ENCODE measurements at regions not wholly inside any gene's neighbourhood (a gene's known extent, or its start where the extent isn't known, plus 50 kb on each side); places are given as distances from the start of the nearest gene placed in this dataset.

- no peak for DNase-seq
Measured at GRCh38 chr18:39685303-39685902, 2119.8 kb upstream of the CELF4 start.

- DNase-seq: no peak
Measured at GRCh38 chr18:39681061-39681460, 2115.5 kb upstream of the CELF4 start.

- DNase-seq: no peak
Measured at GRCh38 chr18:39675906-39676305, 2110.3 kb upstream of the CELF4 start.

GRCh38 chr18:39675368-39675767 lies 2109.8 kb upstream of the CELF4 start:
- DNase-seq: no peak

GRCh38 chr18:39672171-39672570 lies 2106.6 kb upstream of the CELF4 start:
- DNase-seq: no peak

GRCh38 chr18:39667905-39668304 lies 2102.3 kb upstream of the CELF4 start:
- no peak for DNase-seq

- DNase-seq: no peak
Measured at GRCh38 chr18:39666541-39666940, 2100.9 kb upstream of the CELF4 start.

- no peak for DNase-seq
Measured at GRCh38 chr18:39661856-39662366, 2096.3 kb upstream of the CELF4 start.

- no peak for DNase-seq
Measured at GRCh38 chr18:39660141-39660540, 2094.5 kb upstream of the CELF4 start.

- DNase-seq: no peak
Measured at GRCh38 chr18:39655341-39655740, 2089.7 kb upstream of the CELF4 start.

- no peak for DNase-seq
Measured at GRCh38 chr18:39653221-39653620, 2087.6 kb upstream of the CELF4 start.

- no peak for DNase-seq
Measured at GRCh38 chr18:39648616-39649015, 2083.0 kb upstream of the CELF4 start.

GRCh38 chr18:39647627-39648534 lies 2082.3 kb upstream of the CELF4 start:
- DNase-seq: peak; percentile 65 to 69

- DNase-seq: no peak
Measured at GRCh38 chr18:39638224-39638623, 2072.6 kb upstream of the CELF4 start.

GRCh38 chr18:39636931-39637330 lies 2071.3 kb upstream of the CELF4 start:
- DNase-seq: no peak

GRCh38 chr18:39635966-39636365 lies 2070.4 kb upstream of the CELF4 start:
- no peak for DNase-seq

GRCh38 chr18:39635192-39635591 lies 2069.6 kb upstream of the CELF4 start:
- DNase-seq: no peak

- DNase-seq: no peak
Measured at GRCh38 chr18:39627936-39628335, 2062.3 kb upstream of the CELF4 start.

- no peak for DNase-seq
Measured at GRCh38 chr18:39624961-39625360, 2059.4 kb upstream of the CELF4 start.

- no peak for DNase-seq
Measured at GRCh38 chr18:39622431-39622830, 2056.8 kb upstream of the CELF4 start.

- DNase-seq: no peak
Measured at GRCh38 chr18:39620551-39621168, 2055.1 kb upstream of the CELF4 start.

- DNase-seq: no peak
Measured at GRCh38 chr18:39618265-39619003, 2052.8 kb upstream of the CELF4 start.

Measured in NCI-H187 (cell line).